ENCODE measurements at regions not wholly inside any gene's neighbourhood (a gene's known extent, or its start where the extent isn't known, plus 50 kb on each side); places are given as distances from the start of the nearest gene placed in this dataset.

- no peak overlapping the region for H3K4me3 ChIP-seq (replicated peaks in 1 of 2; ENCODE audit: low read depth in 2 of 2, low read length in 2 of 2)
- no peak for TF ChIP-seq CTCF (IDR thresholded peaks at IDR 0.05; ENCODE audit: low read depth, low read length)
- no peak for DNase-seq (ENCODE audit: low read depth in 2 of 2)
These were observed 275.4 kb upstream of the TFAP2D start for GRCh38 chr6:50437901-50438300.

- TF ChIP-seq CTCF (IDR thresholded peaks at IDR 0.05; ENCODE audit: low read depth, low read length) = no peak
- H3K4me3 ChIP-seq (replicated peaks in 1 of 2; ENCODE audit: low read depth in 2 of 2, low read length in 2 of 2) = no peak overlapping the region
- DNase-seq (ENCODE audit: low read depth in 2 of 2) = no peak
These were observed 270.7 kb upstream of the TFAP2D start for GRCh38 chr6:50442531-50443040.

- no peak for TF ChIP-seq CTCF (IDR thresholded peaks at IDR 0.05; ENCODE audit: low read depth, low read length)
- H3K4me3 ChIP-seq (replicated peaks in 1 of 2; ENCODE audit: low read depth in 2 of 2, low read length in 2 of 2) = no peak overlapping the region
- no peak for DNase-seq (ENCODE audit: low read depth in 2 of 2)
These were observed 270.2 kb upstream of the TFAP2D start for GRCh38 chr6:50443144-50443543.

GRCh38 chr6:50449128-50449527 lies 264.2 kb upstream of the TFAP2D start:
- no peak for DNase-seq (ENCODE audit: low read depth in 2 of 2)
- H3K4me3 ChIP-seq (replicated peaks in 1 of 2; ENCODE audit: low read depth in 2 of 2, low read length in 2 of 2) = no peak overlapping the region
- TF ChIP-seq CTCF (IDR thresholded peaks at IDR 0.05; ENCODE audit: low read depth, low read length) = no peak

GRCh38 chr6:50451826-50452400 lies 261.4 kb upstream of the TFAP2D start:
- H3K4me3 ChIP-seq (replicated peaks in 1 of 2; ENCODE audit: low read depth in 2 of 2, low read length in 2 of 2) = no peak overlapping the region
- no peak for TF ChIP-seq CTCF (IDR thresholded peaks at IDR 0.05; ENCODE audit: low read depth, low read length)
- DNase-seq (ENCODE audit: low read depth in 2 of 2) = no peak

- no peak for TF ChIP-seq CTCF (IDR thresholded peaks at IDR 0.05; ENCODE audit: low read depth, low read length)
- no peak for DNase-seq (ENCODE audit: low read depth in 2 of 2)
- no peak overlapping the region for H3K4me3 ChIP-seq (replicated peaks in 1 of 2; ENCODE audit: low read depth in 2 of 2, low read length in 2 of 2)
These were observed 258.3 kb upstream of the TFAP2D start for GRCh38 chr6:50455029-50455428.

GRCh38 chr6:50457351-50457750 lies 256.0 kb upstream of the TFAP2D start:
- no peak overlapping the region for H3K4me3 ChIP-seq (replicated peaks in 1 of 2; ENCODE audit: low read depth in 2 of 2, low read length in 2 of 2)
- no peak for DNase-seq (ENCODE audit: low read depth in 2 of 2)
- TF ChIP-seq CTCF (IDR thresholded peaks at IDR 0.05; ENCODE audit: low read depth, low read length) = no peak
